ENCODE measurements at regions not wholly inside any gene's neighbourhood (a gene's known extent, or its start where the extent isn't known, plus 50 kb on each side); places are given as distances from the start of the nearest gene placed in this dataset.

GRCh38 chr4:96355414-96355813 lies 515.5 kb downstream of the PDHA2 start:
- no peaks in the 10 kb centered on the region for H3K4me1 Mint-ChIP-seq (ENCODE audit: low read depth)
- ChIA-PET POLR2A (no interaction called here), CTCF (no interaction called here)
- no peaks in the 10 kb centered on the region for H3K36me3 Mint-ChIP-seq (ENCODE audit: low read depth)
- TF ChIP-seq CTCF (IDR thresholded peaks at IDR 0.05), result no peak
- intact Hi-C loops (cut with micrococcal nuclease), result no loop called here
- no peak overlapping the region for H3K27ac Mint-ChIP-seq
- ATAC-seq (no peak), DNase-seq (no peak)
- no peaks in the 10 kb centered on the region for H3K27me3 Mint-ChIP-seq
- H3K4me3 Mint-ChIP-seq, result no peak overlapping the region
- no peaks in the 10 kb centered on the region for H3K9me3 Mint-ChIP-seq

DNA sequence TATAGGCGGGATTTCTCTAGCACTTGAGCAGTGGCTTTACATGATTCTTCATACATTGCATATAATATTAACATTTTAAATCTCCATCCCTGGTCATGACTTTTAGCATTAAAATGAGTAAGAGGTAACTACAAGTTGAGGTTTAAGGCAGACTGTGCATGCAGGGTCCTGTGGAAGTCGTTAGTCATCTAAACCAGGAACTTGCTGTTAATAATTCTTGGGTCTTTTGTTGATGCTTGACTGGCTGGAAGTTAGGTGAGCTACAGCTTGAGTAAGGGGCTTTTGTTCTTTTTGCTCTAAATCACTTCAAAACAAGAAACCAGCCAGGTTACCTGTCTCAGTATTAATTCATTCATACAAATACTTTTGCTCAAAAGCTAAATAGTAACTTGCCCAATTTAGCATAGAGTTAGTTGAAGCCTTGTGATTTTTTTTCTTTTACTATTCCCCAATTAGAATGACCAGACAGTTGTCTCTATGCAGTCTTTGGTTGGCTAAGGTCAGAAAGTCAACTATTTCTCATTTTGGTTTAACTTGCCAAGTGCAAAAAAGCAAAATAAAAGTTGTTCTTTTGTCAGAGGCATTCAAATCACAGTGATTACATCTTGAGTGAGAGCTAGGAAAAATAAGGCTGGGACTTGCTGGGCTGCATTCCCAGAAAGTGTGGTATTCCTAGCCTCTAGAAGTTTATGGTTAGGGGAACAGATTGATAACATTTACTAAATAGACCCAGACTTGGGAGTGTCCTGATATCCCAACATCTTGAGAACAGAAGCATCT lies 516.9 kb downstream of the PDHA2 start:
- intact Hi-C loops (cut with micrococcal nuclease), result no loop called here
- TF ChIP-seq CTCF (IDR thresholded peaks at IDR 0.05), result no peak
- DNase-seq (no peak), ATAC-seq (no peak)
- Mint-ChIP-seq H3K4me1 (ENCODE audit: low read depth) (no peaks in the 10 kb centered on the region), H3K27me3 (no peaks in the 10 kb centered on the region), H3K9me3 (no peaks in the 10 kb centered on the region), H3K4me3 (no peak overlapping the region), H3K36me3 (ENCODE audit: low read depth) (no peaks in the 10 kb centered on the region), H3K27ac (no peak overlapping the region)
- POLR2A ChIA-PET, result no interaction called here
- CTCF ChIA-PET, result no interaction called here

DNA sequence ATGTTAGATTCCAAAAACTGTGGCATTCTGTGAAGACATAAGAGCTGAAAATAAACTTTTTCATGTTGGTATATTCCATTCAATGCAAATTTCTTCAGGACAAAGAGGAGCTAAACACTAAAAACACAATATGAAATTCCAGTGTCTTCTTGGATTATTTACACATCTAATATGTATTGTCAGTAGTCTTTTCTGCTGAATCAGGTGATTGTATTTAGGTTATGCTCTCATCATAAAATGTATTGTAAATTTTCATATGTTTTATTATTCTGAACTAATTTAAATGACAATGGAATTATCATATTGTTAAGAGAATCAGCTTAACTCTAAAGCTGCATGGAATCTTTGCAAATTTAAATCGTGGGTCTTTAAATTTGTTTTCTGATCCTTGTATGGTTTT lies 526.7 kb downstream of the PDHA2 start:
- no peaks in the 10 kb centered on the region for H3K27me3 Mint-ChIP-seq
- ATAC-seq, result no peak
- no peaks in the 10 kb centered on the region for H3K36me3 Mint-ChIP-seq (ENCODE audit: low read depth)
- H3K4me1 Mint-ChIP-seq (ENCODE audit: low read depth), result no peaks in the 10 kb centered on the region
- H3K9me3 Mint-ChIP-seq, result peaks cover 8% of the 10 kb centered on the region
- no peak overlapping the region for H3K4me3 Mint-ChIP-seq
- POLR2A ChIA-PET, result no interaction called here
- no peak for TF ChIP-seq CTCF (IDR thresholded peaks at IDR 0.05)
- intact Hi-C loops (cut with micrococcal nuclease), result no loop called here
- H3K27ac Mint-ChIP-seq, result no peak overlapping the region
- CTCF ChIA-PET, result no interaction called here
- DNase-seq, result no peak

DNA sequence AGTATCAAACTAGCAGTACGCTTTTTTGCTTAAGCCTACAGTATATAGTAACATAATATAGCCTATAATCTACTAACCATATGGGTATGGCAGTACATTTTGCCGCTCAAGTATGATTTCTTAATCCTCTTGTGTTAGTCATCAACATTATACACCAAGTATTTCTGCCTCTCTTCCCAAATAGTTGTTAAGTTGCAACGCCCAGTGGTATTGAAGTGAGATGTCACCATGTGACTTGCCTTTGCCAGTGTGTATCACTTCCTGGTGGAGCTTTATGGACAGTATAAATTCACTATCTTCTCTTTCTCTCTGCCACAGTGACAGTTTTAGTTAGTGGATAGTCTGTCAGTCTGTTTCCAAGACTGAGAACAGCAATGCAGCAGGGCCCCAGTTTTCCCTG lies 535.5 kb downstream of the PDHA2 start:
- TF ChIP-seq CTCF (IDR thresholded peaks at IDR 0.05), result no peak
- no peak overlapping the region for H3K4me3 Mint-ChIP-seq
- DNase-seq (no peak), ATAC-seq (no peak)
- CTCF ChIA-PET, result no interaction called here
- peaks cover 7% of the 10 kb centered on the region for H3K9me3 Mint-ChIP-seq
- POLR2A ChIA-PET, result no interaction called here
- no peaks in the 10 kb centered on the region for H3K36me3 Mint-ChIP-seq (ENCODE audit: low read depth)
- intact Hi-C loops (cut with micrococcal nuclease), result no loop called here
- H3K27me3 Mint-ChIP-seq, result no peaks in the 10 kb centered on the region
- no peak overlapping the region for H3K27ac Mint-ChIP-seq
- H3K4me1 Mint-ChIP-seq (ENCODE audit: low read depth), result no peaks in the 10 kb centered on the region

- Mint-ChIP-seq H3K4me3 (no peak overlapping the region), H3K27ac (no peak overlapping the region), H3K4me1 (ENCODE audit: low read depth) (no peaks in the 10 kb centered on the region), H3K36me3 (ENCODE audit: low read depth) (no peaks in the 10 kb centered on the region), H3K9me3 (peaks cover 2% of the 10 kb centered on the region), H3K27me3 (no peaks in the 10 kb centered on the region)
- POLR2A ChIA-PET, result no interaction called here
- DNase-seq (no peak), ATAC-seq (no peak)
- no peak for TF ChIP-seq CTCF (IDR thresholded peaks at IDR 0.05)
- CTCF ChIA-PET, result no interaction called here
- intact Hi-C loops (cut with micrococcal nuclease), result no loop called here
Observed at GRCh38 chr4:96379524-96379923, 539.6 kb downstream of the PDHA2 start.
